ENCODE measurements at regions not wholly inside any gene's neighbourhood (a gene's known extent, or its start where the extent isn't known, plus 50 kb on each side); places are given as distances from the start of the nearest gene placed in this dataset.

DNA sequence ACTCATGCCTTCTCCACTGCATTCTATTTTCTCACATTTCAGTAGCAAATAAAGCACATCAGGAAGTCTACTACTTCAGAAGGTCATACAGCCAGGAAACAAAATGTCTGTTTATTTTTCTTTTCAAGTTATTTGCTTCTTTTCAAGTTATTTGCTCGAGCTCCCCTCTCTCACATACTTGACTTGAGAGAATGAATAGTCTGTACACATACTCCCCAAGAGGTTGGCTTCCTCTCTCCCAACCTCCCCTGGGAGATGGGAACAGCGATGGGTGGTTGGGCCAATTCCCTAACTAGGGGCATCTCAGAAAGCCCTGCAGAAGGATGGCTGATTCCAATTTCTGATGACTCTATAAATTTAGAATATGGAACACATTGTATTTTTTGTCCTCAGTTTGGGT lies 64.7 kb upstream of the PTPN13 start:
- DNase-seq = peak; percentile 26

GRCh38 chr4:86530183-86530582 lies 63.9 kb upstream of the PTPN13 start:
- no peak for DNase-seq

DNA sequence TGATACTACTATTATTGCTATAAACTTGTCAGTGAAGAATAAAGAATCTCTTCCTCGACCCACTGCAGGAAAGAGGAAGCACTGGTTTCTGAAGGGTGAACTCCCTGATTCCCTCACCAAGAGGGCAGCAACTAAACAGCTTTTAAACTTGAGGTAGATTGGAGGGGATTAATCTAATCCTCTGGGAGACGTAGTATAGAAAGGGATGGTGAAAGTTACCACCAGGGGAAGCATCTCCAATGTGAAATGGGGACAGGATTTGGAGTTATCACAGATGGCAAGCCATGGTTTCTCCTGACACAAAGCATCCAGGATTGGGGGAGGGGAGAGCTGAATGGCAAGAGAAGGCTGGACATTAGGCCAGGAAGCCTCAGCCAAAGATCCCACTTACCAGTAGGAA lies 62.7 kb upstream of the PTPN13 start:
- no peak for DNase-seq

GRCh38 chr4:86532851-86533250 lies 61.3 kb upstream of the PTPN13 start:
- DNase-seq = no peak

DNA sequence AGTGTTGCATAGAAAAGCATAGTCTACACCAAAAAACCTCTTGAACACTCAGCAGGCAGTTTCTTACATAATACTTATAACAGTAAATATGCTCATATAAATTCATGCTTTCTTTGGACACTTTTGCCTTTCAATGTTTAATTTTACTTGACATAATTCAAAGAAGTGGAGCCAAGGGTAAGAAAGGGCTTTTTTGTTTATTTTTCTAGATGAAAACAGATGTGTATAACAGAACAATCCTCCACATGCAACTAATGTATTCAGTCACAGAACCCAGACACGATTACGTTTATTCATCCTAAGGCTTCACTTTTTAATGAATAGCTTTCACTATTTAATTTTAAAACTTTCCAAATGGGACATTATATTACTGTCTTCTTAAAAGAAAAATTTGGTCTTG lies 58.0 kb upstream of the PTPN13 start:
- DNase-seq = no peak

- DNase-seq = no peak
These were observed 51.6 kb upstream of the PTPN13 start for GRCh38 chr4:86542319-86543027.

- DNase-seq = no peak
These were observed 51.0 kb upstream of the PTPN13 start for GRCh38 chr4:86543080-86543479.

GRCh38 chr4:86543560-86544309 lies 50.4 kb upstream of the PTPN13 start:
- no peak for DNase-seq

GRCh38 chr4:86544310-86544966 lies 49.7 kb upstream of the PTPN13 start:
- DNase-seq = no peak
